CD4-positive, alpha-beta T cell treated with Interleukin-10 for 1 hour (primary cell): ENCODE measurements at regions not wholly inside any gene's neighbourhood (a gene's known extent, or its start where the extent isn't known, plus 50 kb on each side); places are given as distances from the start of the nearest gene placed in this dataset.

Source experiments
- DNase-seq: peaks from one replicate; pipeline ENCODE4 v3.0.0-alpha.2; 2020

DNA sequence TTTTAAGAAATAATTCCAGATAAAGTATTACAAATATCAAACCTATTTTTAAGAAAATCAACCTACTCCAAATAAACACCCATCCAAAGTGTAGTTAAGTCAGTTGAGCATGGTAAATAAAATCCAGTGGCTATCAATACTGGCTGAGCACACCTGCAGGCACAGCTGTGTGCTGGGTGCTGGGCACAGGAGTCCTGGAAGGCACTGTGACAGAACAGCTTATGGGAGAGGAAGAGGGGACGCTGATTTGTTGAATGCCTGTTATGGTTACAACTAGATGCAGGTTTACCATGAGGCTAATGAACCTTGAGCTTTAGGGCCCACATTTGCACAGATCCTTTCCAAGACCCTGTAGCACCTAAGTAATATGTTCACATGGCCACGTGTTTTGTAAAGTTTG is 202.7 kb downstream of the MTX2 start:
- no peak for DNase-seq

GRCh38 chr2:176473177-176473576 is 203.9 kb downstream of the MTX2 start:
- DNase-seq, result peak; percentile 8

DNA sequence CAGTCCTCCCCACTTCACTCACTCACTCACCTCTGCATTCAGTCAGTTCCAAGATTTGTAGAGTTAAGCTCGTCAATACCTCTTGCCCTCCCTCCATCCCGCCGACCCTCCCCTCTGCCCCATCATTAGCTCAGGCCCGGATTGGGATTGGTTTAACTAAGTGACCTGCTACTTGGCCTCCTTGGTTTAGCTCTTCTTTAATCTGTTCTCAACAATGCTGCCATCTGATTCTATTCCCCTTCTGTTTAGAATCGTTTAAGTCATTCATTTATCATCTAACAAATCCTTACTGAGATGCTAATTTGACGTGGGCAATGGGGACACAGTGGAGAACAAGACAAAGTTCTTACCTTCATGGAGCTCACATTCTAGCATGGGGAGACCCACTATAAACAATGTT is 204.6 kb downstream of the MTX2 start:
- no peak for DNase-seq

DNA sequence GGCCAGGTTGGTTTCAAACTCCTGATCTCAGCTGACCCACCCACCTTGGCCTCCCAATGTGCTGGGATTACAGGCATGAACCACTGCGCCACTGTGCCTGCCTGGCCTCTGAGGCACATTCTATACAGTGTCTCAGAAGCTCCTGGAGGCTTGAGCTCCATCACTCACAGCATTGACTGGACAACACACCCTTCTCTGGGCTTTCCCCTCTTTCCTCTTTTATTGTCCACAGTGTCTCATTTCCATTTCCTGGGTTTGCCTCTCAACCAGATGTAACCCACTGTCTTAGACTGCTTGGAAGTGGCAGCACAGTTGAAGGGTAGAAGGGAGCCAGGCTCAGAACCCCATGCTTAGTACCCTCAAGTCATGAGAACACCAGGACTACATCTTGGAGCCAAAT is 208.1 kb downstream of the MTX2 start:
- DNase-seq, result no peak

GRCh38 chr2:176479961-176480360 is 210.7 kb downstream of the MTX2 start:
- DNase-seq, result no peak

DNA sequence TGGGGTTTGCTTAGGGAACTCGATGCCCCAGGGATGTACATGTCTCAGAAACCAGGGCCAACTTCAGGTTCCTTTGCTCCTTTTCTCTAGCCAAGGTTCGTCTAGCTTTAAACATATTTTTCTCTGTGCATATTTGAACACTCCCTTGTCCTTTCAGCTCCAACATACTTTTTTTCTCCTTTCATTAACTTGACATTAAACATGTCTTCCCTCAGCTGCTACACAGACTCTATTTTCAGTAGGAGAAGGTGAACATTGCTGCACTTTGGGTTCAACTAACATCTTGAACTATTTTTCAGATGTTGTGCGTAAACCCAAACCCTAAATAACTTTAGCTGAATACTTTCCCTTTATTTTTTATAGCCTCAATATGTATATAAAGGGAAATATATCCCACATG is 212.9 kb downstream of the MTX2 start:
- no peak for DNase-seq

DNA sequence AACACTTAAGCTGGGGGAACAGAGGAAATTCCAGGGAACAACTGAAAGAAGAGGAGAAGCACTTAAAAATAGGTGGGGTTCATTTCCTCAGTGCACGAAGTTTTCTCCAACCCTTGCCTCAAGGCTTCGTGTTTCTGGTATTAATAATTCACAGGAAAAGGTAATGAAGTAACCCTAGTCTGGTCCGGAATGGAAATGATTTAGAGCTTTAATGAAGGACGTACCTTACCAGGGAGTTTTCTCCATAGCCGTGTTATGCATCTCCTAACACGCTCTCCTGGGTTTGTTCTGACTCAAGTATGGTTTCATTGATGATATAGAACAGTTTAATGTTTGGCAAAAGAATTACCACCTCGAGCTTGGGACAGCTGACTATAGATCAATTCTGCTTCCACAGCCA is 214.2 kb downstream of the MTX2 start:
- no peak for DNase-seq

DNA sequence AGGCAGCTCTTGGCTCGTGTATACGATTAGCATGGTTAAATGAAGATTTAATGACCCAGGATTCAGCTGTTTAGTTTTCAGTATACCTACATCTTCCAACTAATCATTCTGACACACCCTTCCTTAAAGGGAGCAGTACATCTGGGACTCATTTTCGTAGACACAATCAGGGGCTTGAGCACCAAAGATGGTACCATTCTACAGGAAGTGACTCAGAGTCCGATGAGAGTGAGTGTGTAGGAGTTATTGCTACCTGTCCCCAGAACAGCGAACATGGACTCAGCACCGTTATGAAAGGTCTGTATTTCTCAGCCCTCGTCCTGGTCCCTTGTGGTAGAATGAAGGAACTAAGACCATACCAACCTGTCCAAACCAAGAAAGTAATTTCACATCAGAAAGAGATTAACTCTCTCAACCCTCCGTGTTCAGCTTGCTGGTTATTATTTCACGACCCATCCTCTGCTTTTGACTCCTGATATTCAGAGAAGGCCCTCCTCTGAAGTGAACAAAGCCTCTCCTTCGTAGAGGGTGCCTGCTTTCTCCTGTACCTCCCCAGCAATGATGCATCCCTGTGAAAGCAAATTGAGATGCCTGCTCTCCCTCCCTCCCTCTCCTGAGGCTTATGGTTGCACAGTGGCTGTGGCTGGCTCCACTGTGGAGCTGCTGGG is 214.8 kb downstream of the MTX2 start:
- no peak for DNase-seq

DNA sequence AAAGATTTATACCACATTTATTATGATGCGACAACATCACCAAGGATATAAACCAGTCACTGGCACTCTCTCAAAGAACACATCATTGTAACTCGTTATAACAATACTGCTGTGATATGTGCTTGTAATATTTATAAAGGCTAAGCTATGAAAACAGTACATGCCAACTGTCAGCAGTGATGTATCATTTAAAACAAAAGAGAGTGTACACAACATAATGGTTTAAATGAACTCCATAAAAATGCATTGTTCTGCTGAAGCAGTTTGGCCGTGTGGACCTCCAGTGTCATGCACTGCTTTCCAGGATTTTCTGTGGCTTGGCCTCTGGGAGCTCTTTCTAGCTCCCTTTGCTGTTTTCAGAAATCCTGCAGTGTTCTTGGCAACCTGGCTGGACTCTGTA is 215.6 kb downstream of the MTX2 start:
- no peak for DNase-seq

- DNase-seq, result no peak
These were observed 219.2 kb downstream of the MTX2 start for GRCh38 chr2:176488431-176488830.

- DNase-seq, result no peak
These were observed 221.0 kb downstream of the MTX2 start for GRCh38 chr2:176490061-176490861.

- DNase-seq, result peak; percentile 23
These were observed 222.1 kb downstream of the MTX2 start for GRCh38 chr2:176491172-176491904.

DNA sequence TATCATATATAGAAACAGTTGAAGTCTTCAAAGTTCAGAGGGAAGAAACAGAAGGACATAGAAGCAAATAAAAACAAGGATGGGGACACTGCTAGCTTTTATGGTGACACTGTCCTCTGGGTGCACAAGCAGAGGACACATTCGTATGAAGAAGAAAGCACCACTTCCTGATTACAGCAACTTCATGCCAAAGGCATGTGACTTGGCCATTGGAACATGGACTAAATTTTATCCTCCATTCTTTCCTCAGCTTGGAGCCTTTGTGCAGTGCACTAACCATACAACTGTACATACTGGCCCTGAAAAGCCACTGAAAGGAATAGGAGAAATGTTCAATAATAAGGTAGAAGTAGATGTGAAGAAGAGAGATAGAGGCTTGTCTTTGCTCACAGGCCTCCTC is 223.3 kb downstream of the MTX2 start:
- no peak for DNase-seq

DNA sequence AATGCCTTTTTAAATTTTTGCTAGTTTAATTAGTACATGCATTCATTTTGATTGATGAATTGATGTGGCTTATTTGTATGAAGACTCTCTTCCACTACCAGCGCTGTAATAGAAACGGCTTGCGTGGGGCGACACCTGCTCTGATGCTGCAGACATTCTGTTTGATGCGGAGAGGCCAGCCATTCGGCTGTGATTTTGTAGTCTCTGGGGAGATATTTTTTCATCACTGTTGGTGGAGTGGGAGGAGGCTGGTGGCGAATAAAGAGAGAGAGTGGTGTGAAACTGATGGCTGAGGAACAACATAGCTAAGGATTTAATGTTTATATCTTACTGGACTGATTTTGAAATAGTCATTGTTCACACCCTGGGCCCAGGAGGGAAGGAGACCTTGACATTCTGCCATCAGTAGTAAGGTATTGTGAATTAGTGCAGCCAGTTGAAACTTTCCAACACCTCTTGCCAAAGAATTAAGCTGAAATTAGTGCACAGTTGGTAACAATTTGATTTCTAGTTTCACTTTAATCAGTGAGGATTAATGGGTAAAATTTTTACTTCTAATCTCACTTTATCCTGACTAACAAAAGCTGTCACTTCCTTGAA is 224.1 kb downstream of the MTX2 start:
- no peak for DNase-seq

GRCh38 chr2:176493909-176494308 is 224.7 kb downstream of the MTX2 start:
- DNase-seq, result no peak

GRCh38 chr2:176494949-176495353 is 225.7 kb downstream of the MTX2 start:
- no peak for DNase-seq

GRCh38 chr2:176495826-176496225 is 226.6 kb downstream of the MTX2 start:
- no peak for DNase-seq

- no peak for DNase-seq
These were observed 227.5 kb downstream of the MTX2 start for GRCh38 chr2:176496761-176497160.

GRCh38 chr2:176500901-176501300 is 231.7 kb downstream of the MTX2 start:
- no peak for DNase-seq

GRCh38 chr2:176501617-176502016 is 232.4 kb downstream of the MTX2 start:
- no peak for DNase-seq

DNA sequence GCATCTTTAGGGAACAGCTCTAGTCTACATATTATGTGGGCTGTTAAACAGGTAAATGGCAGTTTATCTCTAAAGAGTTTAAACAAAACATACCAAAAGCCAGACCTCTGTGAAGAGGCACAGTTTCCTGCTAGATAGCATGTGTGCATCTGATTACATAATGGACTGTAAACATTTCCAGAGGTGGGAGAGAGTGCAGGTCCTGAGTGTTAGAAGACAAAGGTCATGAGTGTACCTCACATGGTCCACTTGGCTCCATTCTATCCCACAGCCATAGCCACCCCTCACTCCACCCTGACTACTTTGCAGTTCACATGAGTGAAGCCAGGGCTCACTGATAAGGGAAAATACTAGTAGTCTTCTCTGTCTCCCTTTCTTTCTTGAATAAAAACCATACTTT is 233.4 kb downstream of the MTX2 start:
- no peak for DNase-seq

DNA sequence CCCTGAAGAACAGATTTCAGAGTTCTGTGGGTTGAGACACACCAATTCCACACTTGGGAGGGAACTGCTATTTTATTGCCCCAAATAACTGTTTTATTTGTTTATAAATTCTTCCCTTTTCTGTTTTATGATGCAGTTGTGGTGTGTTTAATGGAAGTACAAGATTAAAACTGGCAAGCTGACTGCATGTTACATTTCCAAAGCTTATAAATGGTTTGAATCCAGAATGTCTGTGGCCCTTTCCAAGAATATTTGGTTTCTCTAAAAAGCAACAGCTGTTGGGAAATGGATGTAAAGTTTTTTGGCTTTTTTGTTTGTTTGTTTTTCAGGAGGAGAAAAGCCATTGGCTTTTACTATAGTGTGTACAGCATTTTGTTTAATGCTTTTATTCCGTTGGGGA is 234.5 kb downstream of the MTX2 start:
- no peak for DNase-seq

GRCh38 chr2:176504440-176504839 is 235.2 kb downstream of the MTX2 start:
- DNase-seq, result no peak

DNA sequence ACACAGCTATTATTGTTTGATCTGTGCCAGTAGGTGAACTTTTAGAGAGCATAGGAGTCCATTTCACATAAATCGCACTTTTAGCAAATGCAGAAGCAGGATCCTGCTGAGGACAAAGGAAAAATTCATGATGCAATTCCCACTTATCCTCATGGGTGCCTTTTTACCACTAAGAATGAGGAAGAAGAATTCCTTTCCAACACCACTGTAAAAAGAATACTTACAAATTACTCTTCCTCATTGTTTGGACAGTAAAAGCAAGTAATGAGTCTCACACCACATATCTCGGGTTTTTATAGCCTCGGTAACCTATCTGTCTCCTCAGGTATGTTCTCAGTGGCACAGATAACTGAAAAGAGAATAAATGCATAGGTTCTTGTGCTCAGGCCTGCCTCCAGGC is 238.5 kb downstream of the MTX2 start:
- no peak for DNase-seq
